Erythroblast (primary cell): ENCODE measurements at regions not wholly inside any gene's neighbourhood (a gene's known extent, or its start where the extent isn't known, plus 50 kb on each side); places are given as distances from the start of the nearest gene placed in this dataset.

Experiments used
- GATA1 ChIP-seq: IDR thresholded peaks from 2 replicates; pipeline ENCODE4 v1.6.1; 2011; ENCODE audit warnings: low read depth, mild to moderate bottlenecking, control low read depth, low read length, moderate library complexity
- POLR2A ChIP-seq: IDR thresholded peaks from 2 replicates; pipeline ENCODE4 v1.6.1; 2011; ENCODE audit warnings: mild to moderate bottlenecking, low read length

- TF ChIP-seq POLR2A: no peak
- TF ChIP-seq GATA1: no peak
Observed at GRCh38 chr2:7448578-7449264, 531.5 kb downstream of the RNF144A start.
